Smooth muscle cell (in vitro differentiated cells): ENCODE measurements at regions not wholly inside any gene's neighbourhood (a gene's known extent, or its start where the extent isn't known, plus 50 kb on each side); places are given as distances from the start of the nearest gene placed in this dataset.

ENCODE experiments used
- DNase-seq: peaks from one replicate; lab custom pipeline; 2025; ENCODE audit not compliant: unreplicated experiment; lab: John Stamatoyannopoulos, UW
- H2AFZ ChIP-seq: fragments of 200-600 bp; sonication (generic); 2 replicates; pipeline ENCODE4 v1.6.0; 2016; ENCODE audit warnings: antibody characterized with exemption, low read depth, mild to moderate bottlenecking
- H3F3A ChIP-seq: fragments of 200-600 bp; sonication (generic); 2 replicates; pipeline ENCODE4 v1.6.0; 2017; ENCODE audit warnings: antibody characterized with exemption, low read depth
- H3K27ac ChIP-seq: fragments of 200-600 bp; sonication (generic); 2 replicates; pipeline ENCODE4 v1.5.1; 2016; ENCODE audit warnings: low read depth, mild to moderate bottlenecking
- H3K27me3 ChIP-seq: fragments of 200-600 bp; sonication (generic); 2 replicates; pipeline ENCODE4 v1.6.1; 2016; ENCODE audit warnings: low read depth, mild to moderate bottlenecking
- H3K36me3 ChIP-seq: fragments of 200-600 bp; sonication (generic); 2 replicates; pipeline ENCODE4 v1.5.1; 2016; ENCODE audit warnings: low read depth
- H3K4me1 ChIP-seq: fragments of 200-600 bp; sonication (generic); 2 replicates; pipeline ENCODE4 v1.5.1; 2016; ENCODE audit warnings: low read depth
- H3K4me2 ChIP-seq: fragments of 200-600 bp; sonication (generic); 2 replicates; pipeline ENCODE4 v1.6.0; 2016; ENCODE audit warnings: mild to moderate bottlenecking
- H3K4me3 ChIP-seq: fragments of 200-600 bp; sonication (generic); 2 replicates; pipeline ENCODE4 v1.5.1; 2016; ENCODE audit warnings: mild to moderate bottlenecking
- H3K79me2 ChIP-seq: fragments of 200-600 bp; sonication (generic); 2 replicates; pipeline ENCODE4 v1.6.0; 2016; ENCODE audit warnings: low read depth, mild to moderate bottlenecking
- H3K9ac ChIP-seq: fragments of 200-600 bp; sonication (generic); 2 replicates; pipeline ENCODE4 v1.6.0; 2016; ENCODE audit warnings: low read depth
- H3K9me3 ChIP-seq: fragments of 200-600 bp; sonication (generic); replicated peaks from 2 replicates; pipeline ENCODE4 v1.5.1; 2016; ENCODE audit warnings: low read depth
- H4K20me1 ChIP-seq: fragments of 200-600 bp; sonication (generic); 2 replicates; pipeline ENCODE4 v1.6.0; 2016; ENCODE audit warnings: low read depth
- CTCF ChIP-seq: fragments of 200-600 bp; sonication (generic); IDR thresholded peaks from 2 replicates; pipeline ENCODE4 v1.5.1; 2017; ENCODE audit warnings: borderline replicate concordance, mild to moderate bottlenecking, antibody characterized with exemption; ENCODE audit not compliant: insufficient read depth, poor library complexity, severe bottlenecking
- WGBS: methylation state at CpG from one replicate; pipeline ENCODE4 v1.1.7; 2016; ENCODE audit warnings: low lambda C conversion rate; 5-methylcytosine and 5-hydroxymethylcytosine counted together

- Histone ChIP-seq H3K9me3 (peaks cover 9% of the 10 kb centered on the region), H4K20me1 (no peaks in the 10 kb centered on the region), H3K79me2 (no peaks in the 10 kb centered on the region), H3K4me1 (peaks cover 26% of the 10 kb centered on the region), H3K36me3 (no peaks in the 10 kb centered on the region), H2AFZ (no peak overlapping the region), H3K27me3 (no peaks in the 10 kb centered on the region), H3F3A (peaks cover 18% of the 10 kb centered on the region), H3K27ac (peak overlapping the region; percentile 89), H3K4me3 (no peak overlapping the region), H3K9ac (peak overlapping the region; percentile 1), H3K4me2 (peak overlapping the region; percentile 69)
- no peak for TF ChIP-seq CTCF
- DNase-seq: no peak
- under 1% methylated on average over 7 of the region's 7 CpGs for WGBS
Observed at GRCh38 chr6:113120582-113121285, 736.4 kb upstream of the MARCKS start.

DNA sequence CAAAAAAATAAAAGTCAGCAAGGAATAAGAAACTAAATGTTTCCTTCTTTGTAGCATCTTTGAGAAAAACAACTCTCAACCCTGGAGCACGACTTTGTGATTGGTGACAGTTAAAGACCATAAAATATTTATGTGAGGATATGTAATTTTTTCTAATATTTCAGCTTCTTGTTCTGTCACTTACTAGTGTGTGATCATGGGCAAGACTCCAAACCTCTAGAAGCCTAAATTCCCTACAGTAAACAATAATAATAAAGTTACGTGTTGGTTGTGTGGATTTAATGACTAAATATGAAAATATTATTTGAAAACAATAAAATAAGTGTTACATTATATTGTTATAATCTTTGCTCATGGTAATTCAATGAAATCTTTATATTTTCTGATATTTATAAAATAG lies 735.6 kb upstream of the MARCKS start:
- H3K27me3 ChIP-seq: no peaks in the 10 kb centered on the region
- H3K4me2 ChIP-seq: peak overlapping the region; percentile 69
- peak overlapping the region; percentile 28 for H3K9ac ChIP-seq
- H3K36me3 ChIP-seq: no peaks in the 10 kb centered on the region
- no peak for TF ChIP-seq CTCF
- no peak overlapping the region for H2AFZ ChIP-seq
- 62% methylated on average over 2 of the region's 2 CpGs for WGBS
- DNase-seq: no peak
- H3K79me2 ChIP-seq: no peaks in the 10 kb centered on the region
- no peak overlapping the region for H3K4me3 ChIP-seq
- peaks cover 18% of the 10 kb centered on the region for H3F3A ChIP-seq
- H3K27ac ChIP-seq: peak overlapping the region; percentile 89
- peaks cover 9% of the 10 kb centered on the region for H3K9me3 ChIP-seq
- peaks cover 26% of the 10 kb centered on the region for H3K4me1 ChIP-seq
- H4K20me1 ChIP-seq: no peaks in the 10 kb centered on the region

DNA sequence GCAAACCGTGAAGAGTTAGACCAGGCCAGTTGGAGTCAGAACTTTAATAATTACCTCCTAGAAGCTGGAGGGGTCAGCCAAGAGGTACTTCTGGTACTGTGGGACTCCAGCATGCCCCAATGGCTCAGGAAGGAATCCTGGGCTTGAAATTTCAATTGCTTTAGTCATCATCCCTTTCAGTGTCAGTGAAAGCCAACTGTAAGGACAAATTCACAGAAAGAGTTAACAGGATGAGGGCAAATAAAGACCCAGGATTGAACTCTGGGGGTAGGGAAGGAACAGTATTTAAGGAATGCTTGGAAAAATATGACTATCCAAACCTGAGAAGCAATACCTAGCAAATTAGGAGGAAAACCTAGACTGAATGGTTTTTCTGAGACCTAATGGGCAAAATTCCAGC lies 735.1 kb upstream of the MARCKS start:
- no peaks in the 10 kb centered on the region for H4K20me1 ChIP-seq
- DNase-seq: no peak
- H3K9me3 ChIP-seq: peaks cover 9% of the 10 kb centered on the region
- H3K27me3 ChIP-seq: no peaks in the 10 kb centered on the region
- no peaks in the 10 kb centered on the region for H3K36me3 ChIP-seq
- H3K4me3 ChIP-seq: no peak overlapping the region
- no peaks in the 10 kb centered on the region for H3K79me2 ChIP-seq
- H3K9ac ChIP-seq: no peak overlapping the region
- H3K4me2 ChIP-seq: peak overlapping the region; percentile 69
- peaks cover 26% of the 10 kb centered on the region for H3K4me1 ChIP-seq
- peak; percentile 44 for TF ChIP-seq CTCF
- H3F3A ChIP-seq: peaks cover 18% of the 10 kb centered on the region
- 5% methylated on average over 1 of the region's 1 CpG for WGBS
- peak overlapping the region; percentile 89 for H3K27ac ChIP-seq
- H2AFZ ChIP-seq: peak overlapping the region; percentile 30

- Histone ChIP-seq H3K9me3 (no peaks in the 10 kb centered on the region), H4K20me1 (no peaks in the 10 kb centered on the region), H3K4me2 (no peak overlapping the region), H3K4me3 (no peak overlapping the region), H3K36me3 (no peaks in the 10 kb centered on the region), H3K79me2 (no peaks in the 10 kb centered on the region), H3F3A (peaks cover 8% of the 10 kb centered on the region), H3K9ac (no peak overlapping the region), H3K27me3 (no peaks in the 10 kb centered on the region), H3K27ac (no peak overlapping the region), H2AFZ (no peak overlapping the region), H3K4me1 (peaks cover 22% of the 10 kb centered on the region)
- no peak for DNase-seq
- 87% methylated on average over 2 of the region's 2 CpGs for WGBS
- TF ChIP-seq CTCF: no peak
Observed at GRCh38 chr6:113125626-113126025, 731.5 kb upstream of the MARCKS start.
